ENCODE measurements at regions not wholly inside any gene's neighbourhood (a gene's known extent, or its start where the extent isn't known, plus 50 kb on each side); places are given as distances from the start of the nearest gene placed in this dataset.

- H3K36me3 ChIP-seq (ENCODE audit: control insufficient read depth in 2 of 4, insufficient read depth in 4 of 4, low read length in 3 of 4) = no peaks in the 10 kb centered on the region
- H3K4me3 ChIP-seq (ENCODE audit: extremely low read depth in 1 of 4, insufficient read depth in 2 of 4, low read depth in 3 of 4, low read length in 4 of 4) = no peak overlapping the region
- H3K4me1 ChIP-seq (replicated peaks in 1 of 4; ENCODE audit: control insufficient read depth in 3 of 4, insufficient read depth in 4 of 4, low read length in 3 of 4) = no peaks in the 10 kb centered on the region; a peak in 1 of 7 replicates
- H2BK15ac ChIP-seq (ENCODE audit: low read length) = no peak overlapping the region
- H3K56ac ChIP-seq (replicated peaks; ENCODE audit: insufficient read length, low read depth, low read length) = no peak overlapping the region
- POLR2A ChIA-PET (ENCODE audit: partially characterized antibody) = no interaction called here
- CTCF ChIA-PET (ENCODE audit: partially characterized antibody) = interaction anchor here (0.6 to 5.5 kb wide), 49 partner anchors 9 to 807 kb away, joined by 3 to 73 read pairs (median 5); no protein-coding TSS in a partner anchor
- H2AFZ ChIP-seq (ENCODE audit: low read length) = peak overlapping the region; percentile 83; the same call in 1 of the 2 replicates
- FAIRE-seq = peak; percentile 48
- no peak overlapping the region for H2BK120ac ChIP-seq (replicated peaks; ENCODE audit: low read depth, low read length)
- no peak overlapping the region for H2BK5ac ChIP-seq (ENCODE audit: low read depth, low read length)
- no peak overlapping the region for H3K27ac ChIP-seq (ENCODE audit: low read depth, low read length)
- H4K91ac ChIP-seq (replicated peaks; ENCODE audit: insufficient read length, low read length) = no peak overlapping the region
- WGBS, 2 experiments (ENCODE audit: extremely low coverage in 1 of 2, insufficient coverage in 1 of 2, insufficient read length in 1 of 2, insufficient replicate concordance in 2 of 2, low coverage in 1 of 2, low lambda C conversion rate in 2 of 2, missing lambda C conversion rate in 1 of 2) = 27% methylated on average over 14 of the region's 14 CpGs; no CpG with 5 or more reads in 1 of the 2 experiments
- no peaks in the 10 kb centered on the region for H4K20me1 ChIP-seq (replicated peaks in 1 of 2; ENCODE audit: control insufficient read depth in 1 of 2, insufficient read depth in 2 of 2, low read length in 2 of 2)
- H3K27me3 ChIP-seq (replicated peaks in 1 of 4; ENCODE audit: control insufficient read depth in 3 of 4, extremely low read depth in 1 of 4, insufficient read depth in 3 of 4, low read length in 3 of 4) = no peaks in the 10 kb centered on the region
- H4K8ac ChIP-seq (ENCODE audit: extremely low read depth, insufficient read depth, low read length) = peak overlapping the region; percentile 64
- H3K23me2 ChIP-seq (ENCODE audit: low read depth, low read length) = no peaks in the 10 kb centered on the region; the same call in 1 of the 2 replicates
- H3K4ac ChIP-seq (replicated peaks; ENCODE audit: insufficient read length, low read depth, low read length) = no peak overlapping the region
- DNase-seq (ENCODE audit: low read depth in 1 of 2, low spot score in 2 of 2) = peak; percentile 73 to 96
- H3K14ac ChIP-seq (ENCODE audit: insufficient read length) = no peak overlapping the region
- H3K23ac ChIP-seq (ENCODE audit: insufficient read length) = no peak overlapping the region
- H2BK12ac ChIP-seq (ENCODE audit: low read depth, low read length) = no peak overlapping the region; the same call in 1 of the 2 replicates
- no peak overlapping the region for H3K18ac ChIP-seq (ENCODE audit: extremely low read depth, low read length)
- no peaks in the 10 kb centered on the region for H3K79me2 ChIP-seq (ENCODE audit: control insufficient read depth in 1 of 2, insufficient read depth in 2 of 2, low read length in 2 of 2)
- no peak overlapping the region; a peak in 1 of 4 replicates for H3K4me2 ChIP-seq (ENCODE audit: insufficient read depth in 1 of 2, low read depth in 2 of 2, low read length in 2 of 2)
- H2AK5ac ChIP-seq (ENCODE audit: low read depth, low read length) = no peak overlapping the region
- no peaks in the 10 kb centered on the region for H3K79me1 ChIP-seq (ENCODE audit: low read depth, low read length)
- no peak overlapping the region for H3K9ac ChIP-seq (replicated peaks in 1 of 4; ENCODE audit: extremely low read depth in 1 of 4, low read depth in 3 of 4, low read length in 3 of 4)
- H4K5ac ChIP-seq (ENCODE audit: insufficient read length, low read depth, low read length) = no peak overlapping the region
- H3K9me3 ChIP-seq (ENCODE audit: insufficient read depth in 2 of 2, low read depth in 1 of 2, low read length in 1 of 2) = no peaks in the 10 kb centered on the region
- H2BK20ac ChIP-seq (ENCODE audit: low read length) = peak overlapping the region; percentile 25; the same call in 1 of the 2 replicates
- TF ChIP-seq E2F6 (IDR thresholded peaks at IDR 0.05) = no peak
- peak; percentile 95 to 97 for TF ChIP-seq RAD21 (IDR thresholded peaks at IDR 0.05 in 1 of 2, conservative IDR thresholded peaks at IDR 0.05 in 1 of 2; ENCODE audit: low read depth in 2 of 2, low read length in 2 of 2)
- TF ChIP-seq CHD1 (IDR thresholded peaks at IDR 0.05; ENCODE audit: low read depth, low read length) = no peak
- no peak for TF ChIP-seq CBX8 (IDR thresholded peaks at IDR 0.05; ENCODE audit: borderline replicate concordance, low read depth, low read length)
- no peak for TF ChIP-seq KDM4A (IDR thresholded peaks at IDR 0.05; ENCODE audit: low read depth, low read length, severe bottlenecking)
- peak; percentile 40 for TF ChIP-seq MAX (IDR thresholded peaks at IDR 0.05)
- TF ChIP-seq POLR2AphosphoS5 (IDR thresholded peaks at IDR 0.05; ENCODE audit: low read depth, low read length) = no peak
- no peak for TF ChIP-seq TCF12 (IDR thresholded peaks at IDR 0.05; ENCODE audit: low read depth, low read length)
- no peak for TF ChIP-seq JUN (IDR thresholded peaks at IDR 0.05; ENCODE audit: low read depth, low read length)
- no peak for TF ChIP-seq CBX5 (IDR thresholded peaks at IDR 0.05; ENCODE audit: low read depth, low read length)
- no peak for TF ChIP-seq FOSL1 (IDR thresholded peaks at IDR 0.05; ENCODE audit: insufficient read depth, low read depth, low read length)
- no peak for TF ChIP-seq EZH2 (IDR thresholded peaks at IDR 0.05; ENCODE audit: low read depth, low read length, severe bottlenecking)
These were observed 161.9 kb downstream of the SH2D4B start for GRCh38 chr10:80699602-80700039.
